HG02938 (cell line): ENCODE measurements at regions not wholly inside any gene's neighbourhood (a gene's known extent, or its start where the extent isn't known, plus 50 kb on each side); places are given as distances from the start of the nearest gene placed in this dataset.

ENCODE experiments used
- ATAC-seq: cut with Tn5 transposase; IDR thresholded peaks from one replicate; pipeline ENCODE4 v1.9.1; 2021; ENCODE audit warnings: mild to moderate bottlenecking, moderate library complexity; ENCODE audit not compliant: unreplicated experiment

DNA sequence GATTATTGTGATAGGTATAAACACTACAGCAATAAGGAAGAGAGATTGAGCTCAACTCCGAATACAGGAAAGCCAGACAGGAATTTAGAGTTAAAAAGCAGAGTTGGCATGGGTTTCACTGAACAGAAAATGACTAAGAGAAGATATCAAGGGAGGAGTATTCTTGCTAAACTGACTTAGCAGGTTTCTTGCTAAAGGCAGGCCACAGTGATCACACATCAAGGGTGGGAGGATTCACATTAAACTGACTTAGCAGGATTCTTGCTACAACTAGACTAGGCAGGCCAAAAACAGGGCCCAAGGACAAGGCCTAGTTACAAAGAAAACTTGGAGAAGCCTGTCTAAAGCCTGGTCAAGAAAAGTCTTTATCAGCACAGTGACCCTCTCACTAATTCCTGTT is 195.1 kb downstream of the MAGEB5 start:
- no peak for ATAC-seq

DNA sequence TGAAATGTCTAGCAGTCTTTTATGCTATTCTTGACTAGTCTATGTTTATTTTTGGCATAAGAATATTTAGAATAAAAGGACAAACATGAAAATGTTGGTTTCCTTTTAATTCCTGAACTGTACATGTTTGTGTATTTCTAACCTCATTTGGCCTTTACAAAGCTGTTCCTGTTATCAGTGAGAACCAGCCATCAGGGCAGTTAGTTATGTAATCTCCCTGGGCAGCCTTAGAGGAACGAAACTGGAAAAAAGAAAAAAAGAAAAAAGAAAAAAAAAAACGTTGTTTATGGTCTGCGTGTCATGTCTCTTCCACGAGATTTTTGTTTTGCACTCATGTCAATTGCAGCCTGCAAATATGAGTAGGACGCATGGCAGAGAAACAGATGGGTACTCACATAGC is 193.7 kb downstream of the MAGEB5 start:
- no peak for ATAC-seq

DNA sequence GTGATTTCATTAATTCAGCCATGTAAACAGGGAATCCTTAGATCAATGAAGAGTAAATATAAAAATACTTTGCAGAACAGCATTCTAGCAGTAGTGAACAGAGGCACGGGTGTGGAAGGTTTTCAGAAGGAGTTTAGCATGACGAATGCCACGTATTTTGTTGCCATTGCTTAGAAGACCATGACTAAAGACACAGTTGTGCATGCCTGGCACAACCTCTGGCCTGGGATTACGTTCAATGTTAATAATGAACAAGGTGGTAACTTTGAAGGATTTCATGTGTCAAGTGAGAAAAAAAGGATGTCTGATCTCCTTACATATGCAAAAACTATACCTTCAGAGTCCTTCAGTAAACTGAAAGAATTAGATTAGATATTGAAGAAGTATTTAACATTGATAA is 171.9 kb downstream of the MAGEB5 start:
- no peak for ATAC-seq

DNA sequence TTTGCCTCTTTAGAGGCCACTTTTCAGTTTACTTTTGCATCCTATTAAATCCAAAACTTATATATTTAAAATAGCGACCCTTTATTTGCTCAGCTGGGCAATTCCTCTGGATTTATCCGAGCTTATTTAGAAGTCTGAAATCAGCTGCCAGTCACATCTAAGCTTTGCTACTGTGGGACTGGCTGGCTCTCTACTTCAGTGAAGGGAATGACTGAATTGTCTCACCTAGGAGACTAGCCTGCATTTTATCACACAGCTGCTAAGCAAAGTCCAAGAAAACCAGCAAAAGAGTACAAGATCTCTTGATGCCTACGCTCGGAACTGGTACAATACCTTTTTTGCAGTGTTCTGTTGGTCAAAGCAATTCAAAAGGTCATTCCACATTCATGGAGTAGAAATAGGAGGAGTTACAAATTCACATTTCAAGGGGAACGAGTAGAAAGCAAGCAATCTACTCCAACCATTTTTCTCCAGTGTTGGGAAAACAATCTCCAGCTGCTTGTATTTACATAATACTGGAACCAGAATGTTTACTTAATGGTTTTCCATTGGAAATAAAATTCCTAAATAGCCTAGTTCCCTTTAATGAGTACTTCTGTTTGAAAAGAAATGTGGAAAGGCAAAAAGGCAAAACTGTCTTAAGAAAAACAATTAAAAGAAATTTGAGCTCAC is 160.2 kb downstream of the MAGEB5 start:
- ATAC-seq, result no peak

DNA sequence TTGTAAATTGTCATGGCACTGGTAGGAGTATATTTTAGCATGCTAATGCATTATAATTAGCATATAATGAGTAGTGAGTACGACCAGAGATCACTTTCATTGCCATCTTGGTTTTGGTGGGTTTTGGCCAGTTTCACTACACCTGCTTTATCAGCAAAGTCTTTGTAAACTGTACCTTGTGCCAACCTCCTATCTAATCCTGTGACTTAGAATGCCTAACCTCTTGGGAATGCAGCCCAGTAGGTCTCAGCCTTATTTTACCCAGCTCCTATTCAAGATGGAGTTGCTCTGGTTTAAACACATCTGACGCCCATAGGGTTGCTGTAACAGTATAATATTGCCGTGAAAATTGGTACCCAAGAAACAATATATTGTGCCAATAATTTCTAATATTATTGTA is 159.4 kb downstream of the MAGEB5 start:
- no peak for ATAC-seq

DNA sequence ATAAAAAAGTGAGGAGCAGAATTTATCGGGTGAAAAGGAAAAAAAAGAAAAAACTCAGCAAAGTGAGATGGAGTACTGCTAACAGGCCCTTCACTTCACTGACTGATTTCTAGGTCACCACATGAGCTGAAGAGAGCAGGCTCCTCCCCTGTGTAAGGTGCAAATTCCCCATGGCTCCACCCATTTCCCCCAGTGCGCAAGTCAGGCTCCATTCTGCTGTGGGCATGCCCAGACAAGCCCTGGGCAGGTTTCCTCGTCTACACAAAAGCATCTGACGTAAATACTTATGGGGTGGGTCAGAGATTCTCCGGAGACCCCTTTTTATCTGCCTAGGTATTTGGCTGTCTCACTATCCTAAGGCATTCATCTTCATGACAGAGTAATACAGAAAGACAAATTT is 157.9 kb downstream of the MAGEB5 start:
- no peak for ATAC-seq

DNA sequence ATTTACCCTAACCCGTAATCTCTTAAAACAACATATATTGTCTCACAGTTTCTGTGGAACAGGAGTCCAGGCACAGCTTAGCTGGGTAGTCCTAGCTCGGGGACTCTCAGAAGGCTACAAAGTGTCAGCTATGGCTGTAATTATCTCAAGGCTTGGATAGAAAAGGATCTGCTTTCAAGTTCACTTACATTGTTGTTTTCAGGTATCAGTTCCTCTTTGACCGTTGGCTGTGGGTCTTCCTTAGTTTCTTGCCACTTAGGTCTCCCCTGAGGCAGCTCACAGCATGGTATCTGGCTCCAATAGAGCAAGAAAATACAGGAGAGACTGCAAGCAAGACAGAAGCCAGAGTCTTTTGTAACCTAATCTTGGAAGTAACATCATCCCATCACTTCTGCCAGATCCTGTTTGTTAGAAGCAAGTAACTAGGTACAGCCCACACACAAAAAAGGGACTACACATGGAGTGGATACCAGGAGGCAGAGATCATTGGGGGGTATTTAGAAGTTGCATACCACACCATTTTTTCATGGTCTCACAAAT is 137.0 kb downstream of the MAGEB5 start:
- no peak for ATAC-seq

DNA sequence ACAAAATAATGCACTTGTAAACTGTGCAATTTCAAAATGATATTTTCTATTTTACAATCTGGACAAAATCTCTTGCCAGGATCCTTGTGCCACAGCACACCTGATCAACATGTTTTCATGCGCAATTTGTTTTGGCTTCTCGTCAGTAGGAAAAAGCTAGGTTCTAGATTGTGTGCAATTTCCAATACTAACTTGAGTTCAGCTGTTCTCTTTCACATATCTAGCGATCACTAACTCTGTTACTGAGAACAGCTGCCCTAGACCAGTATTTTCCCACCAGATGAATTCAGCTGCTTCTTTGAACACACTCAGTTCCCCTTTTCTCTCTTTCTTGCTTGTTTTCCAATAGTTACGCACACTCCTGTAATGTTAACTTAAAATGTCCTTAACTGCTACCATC is 131.2 kb downstream of the MAGEB5 start:
- ATAC-seq, result no peak

DNA sequence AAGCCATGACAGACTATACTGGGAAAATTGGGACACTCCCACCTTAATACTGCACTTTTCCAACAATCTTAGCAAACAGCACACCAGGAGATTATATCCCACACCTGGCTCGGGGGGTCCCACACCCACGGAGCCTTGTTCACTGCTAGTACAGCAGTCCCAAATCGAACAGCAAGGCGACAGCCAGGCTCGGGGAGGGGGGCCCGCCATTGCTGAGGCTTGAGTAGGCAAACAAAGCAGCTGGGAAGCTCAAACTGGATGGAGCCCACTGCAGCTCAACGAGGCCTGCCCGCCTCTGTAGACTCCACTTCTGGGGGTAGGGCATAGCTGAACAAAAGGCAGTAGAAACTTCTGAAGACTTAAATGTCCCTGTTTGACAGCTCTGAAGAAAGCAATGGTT is 118.3 kb downstream of the MAGEB5 start:
- ATAC-seq, result no peak

DNA sequence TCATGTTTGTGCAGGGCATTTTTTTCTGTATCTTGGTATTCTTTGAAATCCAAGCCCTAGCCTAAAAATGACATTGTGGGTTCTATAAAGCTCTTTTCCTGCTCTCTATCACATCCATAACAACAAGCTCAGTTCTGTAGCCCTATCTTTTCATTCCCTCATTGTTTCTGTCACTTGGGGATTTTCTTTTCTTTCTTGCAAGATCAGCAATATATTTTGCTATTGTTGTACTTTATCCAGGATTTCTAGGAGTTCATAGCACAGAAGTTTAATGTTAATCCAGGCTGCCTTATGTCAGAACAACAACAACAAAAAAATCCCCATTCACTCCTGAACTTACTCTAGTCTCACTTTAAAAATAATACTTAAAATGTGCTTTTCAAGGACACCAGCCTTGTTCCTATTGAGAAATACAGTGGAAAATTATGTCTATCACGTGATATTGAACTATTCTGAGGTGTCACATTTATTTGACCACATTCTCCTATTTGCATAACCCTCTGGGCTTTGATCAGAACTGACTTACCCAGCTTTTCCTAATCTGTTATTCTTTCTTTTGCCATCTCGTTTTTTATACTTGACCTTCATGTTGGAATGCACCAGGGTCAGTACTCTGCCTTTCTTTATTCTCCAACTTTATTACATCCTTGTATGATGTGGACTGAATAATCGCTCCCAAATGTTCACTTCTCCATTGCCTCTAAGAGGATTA is 112.8 kb downstream of the MAGEB5 start:
- ATAC-seq, result no peak

DNA sequence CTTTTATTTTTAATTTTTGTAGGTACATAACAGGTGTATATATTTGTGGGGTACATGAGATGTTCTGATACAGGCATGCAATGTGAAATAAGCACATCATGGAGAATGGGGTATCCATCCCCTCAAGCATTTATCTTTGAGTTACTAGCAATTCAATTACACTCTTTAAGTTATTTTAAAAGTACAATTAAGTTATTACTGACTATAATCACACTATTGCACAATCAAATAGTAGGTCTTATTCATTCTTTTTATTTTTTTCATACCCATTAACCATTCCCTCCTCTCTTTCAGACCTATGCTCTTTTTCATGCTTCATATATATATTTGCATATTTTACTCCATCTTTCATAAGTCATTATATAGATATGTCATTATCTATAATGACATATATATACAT is 93.3 kb downstream of the MAGEB5 start:
- no peak for ATAC-seq

DNA sequence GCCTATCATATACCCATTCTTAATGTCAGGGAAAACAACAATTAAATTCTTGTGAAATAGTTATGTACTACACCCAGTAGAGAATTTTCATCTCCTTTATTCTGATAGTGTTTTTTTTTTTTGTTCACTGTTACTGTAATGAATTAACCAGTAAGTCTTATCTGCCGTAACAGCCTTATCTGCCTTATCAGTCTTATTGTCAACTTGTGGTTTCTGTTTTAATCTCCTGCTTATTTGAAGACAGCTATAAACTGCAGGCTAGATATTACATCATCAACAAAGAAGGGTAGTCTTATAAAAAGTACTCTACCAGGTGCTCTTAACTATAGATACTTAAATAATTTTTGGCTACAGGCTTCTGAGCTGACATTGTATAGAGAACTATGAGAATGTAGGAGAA is 79.5 kb downstream of the MAGEB5 start:
- no peak for ATAC-seq

DNA sequence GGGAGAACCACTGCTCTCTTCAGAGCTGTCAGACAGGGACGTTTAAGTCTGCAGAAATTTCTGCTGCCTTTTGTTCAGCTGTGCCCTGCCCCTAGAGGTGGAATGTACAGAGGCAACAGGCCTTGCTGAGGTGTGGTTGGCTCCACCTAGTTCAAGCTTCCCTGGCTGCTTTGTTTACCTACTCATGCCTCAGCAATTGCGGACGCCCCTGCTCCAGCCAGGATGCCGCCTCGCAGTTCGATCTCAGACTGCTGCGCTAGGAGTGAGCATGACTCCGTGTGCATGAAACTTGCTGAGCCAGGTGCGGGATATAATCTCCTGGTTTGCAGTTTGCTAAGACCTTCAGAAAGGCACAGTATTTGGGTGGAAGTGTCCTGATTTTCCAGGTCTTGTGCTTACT is 70.9 kb downstream of the MAGEB5 start:
- no peak for ATAC-seq
